ENCODE measurements at regions not wholly inside any gene's neighbourhood (a gene's known extent, or its start where the extent isn't known, plus 50 kb on each side); places are given as distances from the start of the nearest gene placed in this dataset.
A peak's percentile ranks its signal among the peaks of the same experiment; 100 is the strongest.
"Not testable (repeated sequence)": the region's sequence is repeated elsewhere in the genome, so short reads cannot be mapped to it uniquely, and the experiment has no call there.

DNA sequence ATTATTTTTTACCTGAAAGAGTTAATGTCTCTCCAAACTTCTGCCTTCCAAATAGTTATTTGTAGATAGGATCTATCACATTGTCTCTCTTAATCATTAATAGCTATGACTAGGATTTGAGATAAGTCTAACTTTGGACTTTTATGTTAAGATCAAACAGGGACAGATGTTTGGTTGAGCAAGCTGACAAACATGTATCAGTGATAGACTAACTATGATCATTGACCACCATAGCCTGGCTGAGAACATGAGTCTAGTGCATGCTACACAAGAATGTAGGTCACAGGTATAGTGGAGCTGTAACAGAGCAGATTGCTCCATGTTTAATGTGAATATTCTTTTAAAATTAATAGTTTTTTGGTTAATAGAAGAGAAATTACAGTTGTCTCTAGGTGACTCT, 52.0 kb downstream of the SYT15B start:
- not testable (repeated sequence) for DNase-seq (ENCODE audit: low read depth)

DNA sequence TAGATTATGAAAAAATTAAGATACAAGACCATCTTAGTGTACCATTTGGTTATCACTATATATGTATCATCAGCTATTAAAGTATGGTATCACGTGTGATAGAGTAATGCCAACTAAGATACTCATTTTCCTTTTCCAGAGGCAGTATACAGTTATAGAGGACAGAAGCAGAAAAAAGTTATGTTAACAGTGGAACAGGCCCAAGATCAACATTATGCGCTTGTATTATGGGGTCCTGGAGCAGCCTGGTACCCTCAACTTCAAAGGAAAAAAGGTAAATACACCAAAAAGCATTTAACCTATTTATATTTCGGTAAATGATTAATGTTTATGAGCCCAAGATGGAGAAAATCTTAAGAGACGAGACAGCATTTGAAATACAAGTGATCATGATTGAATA, 52.9 kb downstream of the SYT15B start:
- DNase-seq (ENCODE audit: low read depth), result not testable (repeated sequence)

DNA sequence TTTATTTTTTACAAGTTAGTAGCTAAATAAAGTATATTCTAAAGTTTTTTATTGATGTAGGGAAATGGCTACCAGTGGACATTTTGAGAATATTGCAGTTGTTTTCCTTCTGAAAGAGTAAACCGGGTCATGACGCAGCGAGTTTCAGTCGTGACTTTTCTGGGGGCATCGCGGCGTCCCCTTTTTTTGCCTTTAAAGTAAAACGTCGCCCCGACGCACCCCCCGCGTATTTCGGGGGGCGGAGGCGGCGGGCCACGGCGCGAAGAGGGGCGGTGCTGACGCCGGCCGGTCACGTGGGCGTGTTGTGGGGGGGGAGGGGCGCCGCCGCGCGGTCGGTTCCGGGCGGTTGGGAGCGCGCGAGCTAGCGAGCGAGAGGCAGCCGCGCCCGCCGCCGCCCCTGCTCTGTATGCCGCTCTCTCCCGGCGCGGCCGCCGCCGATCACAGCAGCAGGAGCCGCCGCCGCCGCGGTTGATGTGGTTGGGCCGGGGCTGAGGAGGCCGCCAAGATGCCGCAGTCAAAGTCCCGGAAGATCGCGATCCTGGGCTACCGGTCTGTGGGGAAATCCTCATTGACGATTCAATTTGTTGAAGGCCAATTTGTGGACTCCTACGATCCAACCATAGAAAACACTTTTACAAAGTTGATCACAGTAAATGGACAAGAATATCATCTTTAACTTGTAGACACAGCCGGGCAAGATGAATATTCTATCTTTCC, 57.5 kb downstream of the SYT15B start:
- DNase-seq (ENCODE audit: low read depth), result not testable (repeated sequence)

DNA sequence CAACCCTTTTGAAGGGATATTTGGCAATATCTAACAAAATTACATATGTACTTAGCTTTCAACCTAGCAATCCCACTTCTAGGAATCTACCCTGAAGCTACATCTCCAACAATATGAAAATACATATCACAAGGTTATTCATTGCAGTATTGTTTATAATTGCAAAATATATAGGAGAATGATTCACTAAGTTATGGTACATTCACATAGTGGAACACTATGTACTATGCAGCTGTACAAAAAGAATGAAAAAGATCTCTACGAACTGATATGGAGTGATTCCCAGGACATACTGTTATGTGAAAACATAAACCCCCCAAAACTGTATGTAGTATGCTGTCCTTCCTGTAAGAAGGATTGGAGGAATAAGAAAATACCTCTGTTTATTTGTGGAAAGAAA, 62.1 kb downstream of the SYT15B start:
- DNase-seq (ENCODE audit: low read depth), result not testable (repeated sequence)

DNA sequence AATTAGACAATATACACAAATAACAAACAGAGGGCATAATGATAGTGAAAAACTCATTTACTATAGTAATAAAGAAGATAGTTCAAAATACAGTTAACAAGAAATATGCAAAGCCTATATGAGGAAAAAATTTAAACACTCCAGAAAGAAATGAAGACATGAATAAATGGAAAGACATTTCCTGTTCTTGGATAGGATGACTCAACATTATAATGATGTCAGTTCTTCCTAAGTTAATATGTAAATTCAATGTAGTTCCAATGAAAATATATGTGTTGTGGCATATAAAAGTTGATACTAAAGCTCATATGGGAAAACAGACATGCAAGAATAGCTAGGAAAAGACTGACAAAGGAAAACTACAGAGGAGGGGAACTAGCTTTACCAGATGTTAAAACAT, 63.5 kb downstream of the SYT15B start:
- peak; percentile 27 for DNase-seq (ENCODE audit: low read depth)

DNA sequence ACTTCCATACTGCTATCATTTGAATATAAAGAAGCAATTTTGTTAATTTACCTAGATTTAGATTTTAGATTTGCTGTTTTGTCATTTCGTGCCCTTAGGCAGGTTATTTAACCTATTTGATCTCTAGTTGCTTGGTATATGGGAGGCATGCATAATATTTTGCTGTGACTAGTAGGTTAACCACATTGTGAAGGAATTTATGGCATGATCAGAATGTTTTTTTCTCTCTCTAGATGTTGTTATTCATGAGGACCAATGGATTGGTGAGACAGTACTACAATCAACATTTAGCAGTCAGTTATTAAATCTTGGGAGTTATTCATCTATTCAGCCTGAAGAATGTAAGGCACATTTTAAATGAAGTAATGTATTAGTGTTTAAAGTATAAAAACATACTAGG, 67.2 kb downstream of the SYT15B start:
- not testable (repeated sequence) for DNase-seq (ENCODE audit: low read depth)

DNA sequence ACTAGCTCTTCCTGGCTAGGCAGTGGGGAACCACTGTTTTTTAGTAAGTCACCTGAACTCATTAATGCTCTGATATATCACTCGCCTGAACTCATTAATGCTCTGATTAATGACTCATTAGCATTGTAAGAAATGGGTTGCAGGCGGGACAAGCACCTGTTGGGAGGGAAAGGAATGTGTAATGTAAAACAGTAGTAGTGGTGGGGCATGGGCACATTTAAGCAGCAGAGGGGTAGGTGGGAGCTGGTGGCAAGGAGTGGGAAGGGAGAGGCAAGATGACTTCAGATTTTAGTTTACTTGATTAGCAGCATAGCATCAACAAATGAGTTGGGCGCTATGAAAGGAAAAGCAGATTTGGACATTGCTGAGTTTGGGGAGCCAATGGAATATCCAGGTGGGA, 68.2 kb downstream of the SYT15B start:
- DNase-seq (ENCODE audit: low read depth), result not testable (repeated sequence)

DNA sequence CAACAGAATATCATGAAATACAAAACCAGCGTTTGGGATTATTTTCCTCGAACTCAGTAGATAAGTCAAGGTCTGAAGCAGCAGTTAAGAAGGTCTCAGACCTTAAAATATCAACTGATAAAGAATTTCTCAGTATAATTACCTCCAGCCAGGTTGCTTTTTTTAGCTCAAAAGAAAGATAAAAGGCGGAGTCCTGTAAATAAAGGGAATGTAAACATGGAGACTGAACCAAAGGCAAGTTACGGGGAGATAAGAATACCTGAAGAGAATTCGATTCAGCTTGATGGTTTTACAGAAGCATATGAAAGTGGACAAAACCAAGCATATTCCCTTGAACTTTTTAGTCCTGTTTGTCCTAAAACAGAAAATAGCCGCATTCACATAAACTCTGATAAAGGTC, 73.1 kb downstream of the SYT15B start:
- not testable (repeated sequence) for DNase-seq (ENCODE audit: low read depth)

DNA sequence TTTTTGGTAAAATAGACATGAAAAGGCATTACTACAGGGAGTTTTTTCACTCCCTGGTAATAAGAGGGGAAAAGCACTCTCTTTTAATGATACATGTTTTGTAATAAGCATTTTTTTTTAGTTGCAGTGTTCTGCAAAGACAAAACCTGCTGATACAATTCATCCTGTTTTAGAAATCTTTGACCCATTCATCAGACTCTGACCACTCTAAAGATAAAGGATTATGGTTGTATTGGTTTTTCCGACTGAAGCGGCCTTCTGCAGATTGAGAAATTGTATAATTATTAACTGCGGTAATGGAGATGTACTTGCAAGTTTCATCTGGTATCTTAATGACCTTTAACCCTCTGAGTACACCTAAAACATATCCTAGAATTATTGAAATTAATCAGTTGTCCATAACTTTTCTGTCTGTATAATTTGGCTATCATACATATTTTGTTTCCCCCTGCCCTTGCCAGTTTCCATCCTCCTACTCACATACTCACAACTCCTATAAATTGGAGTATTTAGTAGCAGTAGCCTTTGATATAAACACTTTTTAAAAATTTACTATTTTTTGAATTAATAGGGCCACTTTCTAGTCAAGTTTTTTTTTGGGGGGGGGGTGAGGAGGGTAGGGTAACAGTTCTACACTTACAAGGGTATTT, 79.4 kb downstream of the SYT15B start:
- DNase-seq (ENCODE audit: low read depth), result not testable (repeated sequence)

DNA sequence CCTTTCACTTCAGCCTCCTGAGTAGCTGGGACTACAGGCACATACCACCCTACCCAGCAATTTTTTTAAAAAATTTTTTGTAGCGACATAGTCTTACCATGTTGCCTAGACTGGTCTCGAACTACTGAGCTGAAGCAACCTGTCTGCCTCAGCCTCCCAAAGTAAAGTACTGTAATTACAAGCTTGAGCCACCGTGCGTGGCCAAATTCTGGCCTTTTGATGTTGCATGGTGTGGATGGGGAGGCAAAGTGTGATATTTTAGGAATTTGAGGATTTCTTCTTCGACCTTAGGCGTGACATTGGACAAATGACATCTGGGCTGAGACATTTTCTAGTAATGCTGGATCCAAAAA, 81.8 kb downstream of the SYT15B start:
- not testable (repeated sequence) for DNase-seq (ENCODE audit: low read depth)

DNA sequence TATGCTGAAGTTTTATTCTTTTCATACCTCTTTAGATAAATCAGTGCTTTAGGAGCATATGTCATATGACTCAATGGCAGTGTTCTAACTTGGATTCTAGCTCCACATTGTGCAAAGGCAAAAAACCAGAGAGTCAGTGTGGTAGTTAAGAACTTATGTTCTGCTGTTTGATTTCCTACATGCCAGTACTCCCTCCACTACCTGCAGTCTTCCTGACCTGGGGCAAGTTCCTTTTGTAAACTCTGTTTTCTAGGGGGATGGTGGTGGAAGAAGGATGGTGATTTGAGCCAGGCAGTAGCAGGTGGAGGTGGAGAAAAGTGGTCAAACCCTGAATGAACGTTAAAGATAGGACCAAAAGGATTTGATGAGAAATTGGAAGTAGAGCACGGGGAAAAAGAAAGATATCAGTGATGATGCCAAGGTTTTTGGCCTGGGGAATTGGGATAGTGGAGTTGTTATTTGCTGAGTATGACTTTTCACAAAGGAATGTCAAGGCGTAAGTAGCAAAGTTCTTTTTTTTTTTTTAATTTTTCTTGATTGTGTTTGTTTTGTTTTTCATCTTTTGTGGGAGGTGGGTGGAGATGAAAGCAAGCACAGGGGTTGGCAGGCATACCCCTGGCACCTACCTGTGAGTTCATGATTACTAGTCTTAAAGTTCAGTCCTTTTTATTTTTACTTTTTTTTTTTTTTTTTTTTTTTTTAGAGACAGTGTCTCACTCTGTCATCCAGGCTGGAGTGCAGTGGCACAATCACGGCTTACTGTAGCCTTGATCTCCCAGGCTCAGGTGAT, 82.3 kb downstream of the SYT15B start:
- DNase-seq (ENCODE audit: low read depth), result not testable (repeated sequence)

DNA sequence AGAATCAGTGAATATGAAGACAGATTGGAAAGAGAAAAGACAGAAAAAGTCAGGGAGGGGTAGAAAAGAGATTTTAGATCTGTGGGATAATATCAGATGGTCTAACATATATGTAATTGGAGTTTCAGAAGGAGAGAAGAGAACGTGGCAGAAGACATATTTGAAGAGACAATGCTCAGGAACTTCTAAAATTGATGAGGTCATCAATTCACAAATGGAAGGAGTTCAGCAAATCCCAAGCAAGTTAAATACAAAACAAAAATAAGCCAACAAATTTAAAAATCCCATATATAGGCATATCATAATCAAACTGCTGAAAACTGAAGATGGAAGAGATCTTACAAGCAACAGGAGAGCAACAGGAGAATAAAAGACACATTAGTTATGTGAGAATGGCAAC, 87.3 kb downstream of the SYT15B start:
- DNase-seq (ENCODE audit: low read depth), result not testable (repeated sequence)

DNA sequence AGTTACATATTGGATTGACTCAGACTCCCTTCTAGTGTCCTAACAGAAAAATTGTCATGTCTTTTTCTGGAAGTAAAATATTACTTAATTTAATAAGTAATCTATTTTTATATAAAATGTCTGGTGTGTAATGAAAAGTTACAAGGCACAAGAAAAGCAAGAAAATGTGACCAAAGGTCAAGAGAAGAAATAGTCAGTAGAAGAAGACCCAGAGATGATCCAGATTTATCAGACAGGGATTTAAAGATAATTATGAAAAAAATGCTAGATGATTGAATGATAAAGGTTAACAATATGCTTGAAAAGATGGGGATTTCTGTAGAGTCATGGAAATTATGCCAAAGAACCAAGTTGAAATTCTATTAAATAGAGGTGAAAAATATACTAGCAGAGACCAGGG, 87.8 kb downstream of the SYT15B start:
- DNase-seq (ENCODE audit: low read depth), result not testable (repeated sequence)

DNA sequence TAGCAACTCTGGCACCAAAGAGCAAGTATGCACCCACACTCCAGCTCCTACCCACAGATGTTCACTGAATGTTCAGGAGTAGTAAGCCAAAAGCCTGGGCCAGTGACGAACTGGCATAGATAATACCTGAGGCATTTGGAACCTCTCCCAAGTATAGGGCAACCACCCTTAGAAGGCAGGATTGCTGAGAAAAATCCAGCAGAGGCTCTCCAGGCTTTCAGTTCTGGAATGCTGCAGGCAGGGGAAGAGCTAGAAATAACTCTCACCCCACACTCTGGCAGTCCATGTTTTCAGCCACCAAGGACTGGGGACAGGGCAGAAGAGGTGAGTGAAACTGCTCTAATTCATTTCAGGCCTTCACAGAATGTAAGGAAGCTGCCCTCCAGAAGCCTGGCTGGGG, 90.3 kb downstream of the SYT15B start:
- DNase-seq (ENCODE audit: low read depth), result not testable (repeated sequence)

DNA sequence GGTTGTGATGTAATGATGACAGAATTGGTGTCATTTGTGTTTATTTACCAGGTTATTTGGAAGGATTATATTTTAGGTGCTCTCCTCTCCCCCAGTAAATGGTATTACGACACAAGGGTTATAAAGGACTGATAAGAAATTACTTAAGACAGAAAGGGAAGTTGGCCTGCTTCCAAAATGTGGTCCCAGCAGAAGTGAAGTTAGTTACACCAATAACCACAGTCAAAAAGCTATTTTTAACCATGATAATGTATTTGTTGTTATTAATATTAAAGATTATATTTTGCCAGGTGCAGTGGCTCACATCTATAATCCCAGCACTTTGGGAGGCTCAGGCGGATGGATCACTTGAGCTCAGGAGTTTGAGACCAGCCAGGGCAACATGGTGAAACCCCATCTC, 92.5 kb downstream of the SYT15B start:
- not testable (repeated sequence) for DNase-seq (ENCODE audit: low read depth)

DNA sequence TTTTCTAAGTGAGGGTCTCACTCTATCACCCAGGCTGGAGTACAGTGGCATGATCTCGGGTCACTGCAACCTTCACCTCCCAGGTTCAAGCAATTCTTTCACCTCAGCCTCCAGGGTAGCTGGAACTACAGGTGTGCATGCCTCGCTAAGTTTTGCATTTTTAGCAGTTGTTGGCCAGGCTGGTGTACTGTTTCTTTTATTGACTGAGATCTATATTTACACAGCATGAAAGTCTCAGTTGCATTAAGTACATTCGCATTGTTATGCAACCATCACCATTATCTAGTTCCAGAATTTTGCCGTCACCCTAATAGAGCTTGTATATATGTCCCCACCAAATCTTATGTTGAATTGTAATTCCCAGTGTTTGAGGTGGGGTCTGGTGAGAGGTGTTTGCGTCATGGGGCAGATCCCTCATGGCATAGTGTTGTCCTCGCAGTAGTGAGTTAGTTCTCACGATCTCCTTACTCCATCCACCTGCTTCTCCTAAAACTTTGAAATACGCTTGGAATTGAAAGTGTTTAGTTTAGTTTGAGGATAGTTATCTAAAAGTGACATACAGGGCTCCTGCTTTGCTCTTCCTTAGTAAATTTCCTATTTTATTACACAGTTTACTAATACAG, 101.3 kb downstream of the SYT15B start:
- not testable (repeated sequence) for DNase-seq (ENCODE audit: low read depth)

DNA sequence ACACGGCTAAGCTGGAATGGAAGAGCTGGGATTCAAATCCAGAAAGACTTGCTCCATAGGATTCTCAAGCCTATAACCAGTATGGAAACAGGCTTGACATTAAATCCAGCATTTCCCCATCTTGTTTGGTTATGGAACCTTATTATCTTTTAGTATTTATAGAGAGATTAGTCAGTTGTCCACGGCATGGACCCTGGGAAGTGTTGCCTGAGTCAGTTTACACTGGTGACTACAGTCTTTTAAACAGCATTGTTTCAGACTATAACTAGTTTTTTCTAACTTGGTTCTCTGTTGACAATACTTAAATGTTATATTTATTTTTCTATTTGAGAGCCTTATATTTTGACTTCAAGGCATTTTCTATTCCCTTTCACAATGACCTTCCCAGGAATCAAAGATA, 106.7 kb downstream of the SYT15B start:
- DNase-seq (ENCODE audit: low read depth), result not testable (repeated sequence)

DNA sequence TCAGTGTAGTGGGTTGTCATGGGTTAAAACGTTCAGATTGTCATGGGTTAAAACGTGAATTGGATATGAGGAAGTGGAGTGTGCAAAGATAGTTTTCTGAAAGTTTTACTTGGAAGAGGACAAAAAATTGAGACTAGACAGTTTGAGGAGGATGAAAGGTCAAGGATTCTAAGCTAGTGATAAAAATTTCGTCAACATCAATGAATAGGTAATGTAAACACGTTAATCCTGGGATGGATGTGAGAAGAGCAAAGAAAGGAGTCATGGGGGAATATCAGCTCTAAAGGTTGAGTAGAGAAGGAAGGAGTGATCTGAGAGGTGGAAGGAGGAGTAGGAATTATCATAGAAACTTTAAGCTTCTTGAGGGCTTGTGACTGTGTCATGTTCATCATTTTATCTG, 109.2 kb downstream of the SYT15B start:
- not testable (repeated sequence) for DNase-seq (ENCODE audit: low read depth)

DNA sequence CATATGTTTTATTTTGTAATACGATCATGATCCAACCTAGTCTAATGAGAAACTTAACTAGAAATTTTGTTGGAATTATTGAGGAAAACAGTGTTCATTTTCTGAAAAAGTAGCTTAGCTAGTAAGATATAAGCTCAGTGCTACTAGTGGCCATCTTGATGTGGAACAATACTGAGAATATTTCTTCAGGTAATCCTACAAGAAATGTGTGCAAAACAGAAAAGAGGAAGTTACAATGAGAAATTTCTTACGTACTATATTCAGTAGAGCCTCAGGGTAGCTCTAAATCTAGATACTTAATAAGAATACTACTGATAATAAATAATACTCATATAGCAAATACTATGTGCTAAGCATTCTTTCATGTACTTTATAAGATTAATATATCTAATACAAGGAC, 114.8 kb downstream of the SYT15B start:
- not testable (repeated sequence) for DNase-seq (ENCODE audit: low read depth)

DNA sequence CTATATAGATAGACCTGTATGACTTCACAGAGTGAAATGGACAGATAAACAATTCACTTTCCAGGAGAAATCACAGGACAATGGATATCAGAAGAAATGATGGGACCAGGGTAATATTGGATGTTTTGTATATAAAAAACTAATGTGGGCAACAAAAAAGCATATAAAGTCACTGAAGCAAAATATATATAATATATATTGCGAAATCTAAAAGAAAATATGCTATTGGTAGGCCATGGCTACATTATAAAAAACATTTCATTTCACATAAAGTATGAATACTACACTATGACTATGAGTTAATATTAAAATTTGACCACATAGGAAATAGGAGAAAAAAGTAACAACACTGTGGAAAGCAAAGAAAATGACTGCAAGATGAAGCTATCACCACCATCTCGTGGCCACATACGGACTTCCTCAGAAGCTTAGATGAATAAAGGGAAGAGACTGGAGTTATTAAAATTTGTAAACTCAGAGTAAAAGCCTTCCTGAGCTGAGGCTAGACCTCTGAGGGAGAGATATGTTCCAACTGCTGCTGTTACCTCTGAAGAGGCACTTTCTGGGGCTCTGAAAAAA, 115.8 kb downstream of the SYT15B start:
- DNase-seq (ENCODE audit: low read depth), result not testable (repeated sequence)

DNA sequence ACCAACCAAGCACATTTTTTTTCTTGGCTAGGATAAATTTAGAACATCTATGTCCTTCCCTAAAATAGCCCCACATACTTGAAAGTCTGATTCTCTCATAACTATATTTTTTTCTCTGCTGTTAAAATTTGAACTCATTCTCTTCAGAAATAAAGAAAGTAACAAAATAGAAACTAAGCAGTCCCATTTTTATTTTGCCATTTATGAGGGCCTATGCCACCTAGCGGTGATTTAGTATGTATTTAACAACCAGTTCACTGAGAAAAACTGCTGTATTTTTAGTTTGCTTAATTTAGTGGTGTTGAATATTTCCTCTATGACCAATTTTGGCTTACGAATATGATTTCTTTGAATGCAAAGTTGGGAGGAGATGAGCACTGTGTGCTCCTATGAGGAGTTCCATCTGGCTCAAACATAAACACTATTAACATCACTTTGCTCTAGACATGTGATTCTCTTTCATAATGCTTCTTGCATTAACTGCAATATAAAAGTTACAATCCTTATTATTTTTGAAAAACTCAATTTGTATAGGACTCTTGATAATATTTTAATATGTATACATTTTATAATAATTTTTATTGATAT, 116.6 kb downstream of the SYT15B start:
- not testable (repeated sequence) for DNase-seq (ENCODE audit: low read depth)
